Lung (tissue), 11 donors: ENCODE measurements at regions not wholly inside any gene's neighbourhood (a gene's known extent, or its start where the extent isn't known, plus 50 kb on each side); places are given as distances from the start of the nearest gene placed in this dataset.
A peak's percentile ranks its signal among the peaks of the same experiment; 100 is the strongest.

ENCODE experiments used
- ATAC-seq: fragments of 200-7000 bp; cut with Tn5 transposase; one replicate; pipeline ENCODE4 v1.9.1; 2020; ENCODE audit warnings: moderate number of reproducible peaks; ENCODE audit not compliant: insufficient read depth, low FRiP score
- DNase-seq, 3 donors: peaks; one replicate each; pipeline ENCODE4 v3.0.0-alpha.2; 2013 to 2017
- H3K27ac ChIP-seq, 2 donors: one replicate each; pipeline ENCODE4 v1.5.1; 2013; ENCODE audit warnings: mild to moderate bottlenecking in 2 of 2, moderate library complexity in 2 of 2, control low read depth in 1 of 2, inconsistent platforms in 1 of 2, low read depth in 1 of 2, low read length in 1 of 2
- H3K27me3 ChIP-seq, 3 donors: one replicate each; pipeline ENCODE4 v1.5.1; 2013; ENCODE audit warnings: low read length in 2 of 3; ENCODE audit not compliant: control insufficient read depth in 3 of 3, insufficient read depth in 3 of 3
- H3K36me3 ChIP-seq, 4 donors: one replicate each; pipeline ENCODE4 v1.5.1; 2013; ENCODE audit warnings: low read length in 4 of 4, mild to moderate bottlenecking in 1 of 4, moderate library complexity in 1 of 4; ENCODE audit not compliant: control insufficient read depth in 4 of 4, insufficient read depth in 4 of 4
- H3K4me1 ChIP-seq, 5 donors: one replicate each; pipeline ENCODE4 v1.5.1; 2013; ENCODE audit warnings: low read length in 5 of 5, mild to moderate bottlenecking in 2 of 5, moderate library complexity in 1 of 5; ENCODE audit not compliant: control insufficient read depth in 5 of 5, insufficient read depth in 5 of 5
- H3K4me3 ChIP-seq: one replicate; pipeline ENCODE4 v1.5.1; 2013; ENCODE audit warnings: mild to moderate bottlenecking, control low read depth, moderate library complexity
- H3K9ac ChIP-seq, 2 donors: one replicate each; pipeline ENCODE4 v1.5.1; 2013; ENCODE audit warnings: low read length in 2 of 2, control low read depth in 1 of 2; ENCODE audit not compliant: insufficient read depth in 1 of 2
- H3K9me3 ChIP-seq, 4 donors: one replicate each; pipeline ENCODE4 v1.5.1; 2013; ENCODE audit warnings: low read length in 3 of 4, mild to moderate bottlenecking in 1 of 4, moderate library complexity in 1 of 4; ENCODE audit not compliant: control insufficient read depth in 4 of 4, insufficient read depth in 3 of 4
- WGBS, 2 donors: extraction: QIAGEN DNeasy Blood & Tissue Kit; methylation state at CpG; one replicate each; pipeline ENCODE4 v1.1.7; 2013; 5-methylcytosine and 5-hydroxymethylcytosine counted together
- TF ChIP-seq, protein P1 (sequence below): IDR thresholded peaks from 2 replicates; pipeline ENCODE4 v1.5.1; 2012; ENCODE audit warnings: mild to moderate bottlenecking; ENCODE audit errors: control extremely low read depth, extremely low read depth
- donor health status: control.
- donor health status: control.
- donor health status: Bipolar disorder and iron deficiency.
- donor health status: healthy.
- donor health status: DM: yes; HTN: yes; CAD: no.

DNA sequence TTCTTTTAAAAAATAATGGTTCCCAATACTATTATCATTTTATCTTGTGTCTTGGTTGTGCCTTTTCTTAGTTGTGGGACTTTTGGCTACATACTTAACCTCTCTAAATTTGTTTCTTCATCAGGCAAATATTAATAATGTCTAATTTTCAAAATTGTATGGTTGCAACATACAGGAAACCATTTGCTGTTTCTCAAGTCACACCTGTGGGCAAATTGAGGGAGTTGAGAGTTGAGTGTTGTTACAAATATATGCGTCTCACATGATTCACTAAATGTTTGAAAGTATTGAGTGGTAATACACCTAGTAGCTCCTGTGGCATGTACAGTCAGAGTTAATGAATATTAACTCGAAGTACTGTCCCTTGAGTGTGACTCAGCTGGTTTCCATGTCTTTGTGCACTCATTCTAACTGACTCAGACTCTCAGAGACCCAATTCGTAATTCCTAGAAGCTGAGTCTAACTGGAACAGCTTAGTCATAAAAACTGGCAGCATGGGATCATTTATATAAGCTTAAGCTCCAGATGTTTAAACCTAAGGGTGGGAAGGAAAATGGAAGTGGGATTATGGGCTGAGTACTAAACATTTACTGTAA is 802.4 kb downstream of the TRIML1 start:
- DNase-seq (no peak), ATAC-seq (peak; percentile 77)
- H3K36me3 ChIP-seq: no peaks in the 10 kb centered on the region
- H3K27me3 ChIP-seq: no peaks in the 10 kb centered on the region
- H3K9ac ChIP-seq: no peak overlapping the region
- H3K4me1 ChIP-seq: no peaks in the 10 kb centered on the region
- no peak overlapping the region for H3K27ac ChIP-seq
- 55 to 75% methylated on average over 3 of the region's 3 CpGs for WGBS, 2 donors
- no peaks in the 10 kb centered on the region for H3K9me3 ChIP-seq
- H3K4me3 ChIP-seq: no peak overlapping the region
- TF ChIP-seq, protein P1, sequence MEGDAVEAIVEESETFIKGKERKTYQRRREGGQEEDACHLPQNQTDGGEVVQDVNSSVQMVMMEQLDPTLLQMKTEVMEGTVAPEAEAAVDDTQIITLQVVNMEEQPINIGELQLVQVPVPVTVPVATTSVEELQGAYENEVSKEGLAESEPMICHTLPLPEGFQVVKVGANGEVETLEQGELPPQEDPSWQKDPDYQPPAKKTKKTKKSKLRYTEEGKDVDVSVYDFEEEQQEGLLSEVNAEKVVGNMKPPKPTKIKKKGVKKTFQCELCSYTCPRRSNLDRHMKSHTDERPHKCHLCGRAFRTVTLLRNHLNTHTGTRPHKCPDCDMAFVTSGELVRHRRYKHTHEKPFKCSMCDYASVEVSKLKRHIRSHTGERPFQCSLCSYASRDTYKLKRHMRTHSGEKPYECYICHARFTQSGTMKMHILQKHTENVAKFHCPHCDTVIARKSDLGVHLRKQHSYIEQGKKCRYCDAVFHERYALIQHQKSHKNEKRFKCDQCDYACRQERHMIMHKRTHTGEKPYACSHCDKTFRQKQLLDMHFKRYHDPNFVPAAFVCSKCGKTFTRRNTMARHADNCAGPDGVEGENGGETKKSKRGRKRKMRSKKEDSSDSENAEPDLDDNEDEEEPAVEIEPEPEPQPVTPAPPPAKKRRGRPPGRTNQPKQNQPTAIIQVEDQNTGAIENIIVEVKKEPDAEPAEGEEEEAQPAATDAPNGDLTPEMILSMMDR: no peak

GRCh38 chr4:188942606-188943005 is 803.4 kb downstream of the TRIML1 start:
- H3K27ac ChIP-seq: no peak overlapping the region
- no peaks in the 10 kb centered on the region for H3K4me1 ChIP-seq
- no peak overlapping the region for H3K4me3 ChIP-seq
- DNase-seq: no peak
- TF ChIP-seq, protein P1: no peak
- H3K9ac ChIP-seq: no peak overlapping the region
- no peak for ATAC-seq
- 89 to 90% methylated on average over 3 of the region's 3 CpGs for WGBS, 2 donors
- H3K27me3 ChIP-seq: no peaks in the 10 kb centered on the region
- H3K9me3 ChIP-seq: no peaks in the 10 kb centered on the region
- H3K36me3 ChIP-seq: no peaks in the 10 kb centered on the region

- Histone ChIP-seq H3K9me3 (no peaks in the 10 kb centered on the region), H3K4me1 (peaks cover 0 to 2% (median 0%) of the 10 kb centered on the region in 5 donors), H3K36me3 (no peaks in the 10 kb centered on the region), H3K9ac (no peak overlapping the region), H3K27ac (no peak overlapping the region), H3K27me3 (no peaks in the 10 kb centered on the region), H3K4me3 (no peak overlapping the region)
- DNase-seq (no peak), ATAC-seq (no peak)
- WGBS, 2 donors: 42 to 55% methylated on average over 4 of the region's 4 CpGs
- TF ChIP-seq, protein P1: no peak
Measured at GRCh38 chr4:188949596-188949995, 810.4 kb downstream of the TRIML1 start.

- TF ChIP-seq, protein P1: no peak
- Histone ChIP-seq H3K4me3 (no peak overlapping the region), H3K36me3 (no peaks in the 10 kb centered on the region), H3K9me3 (no peaks in the 10 kb centered on the region), H3K27me3 (no peaks in the 10 kb centered on the region), H3K27ac (no peak overlapping the region), H3K4me1 (no peaks in the 10 kb centered on the region), H3K9ac (no peak overlapping the region)
- DNase-seq: no peak
- ATAC-seq: no peak
- WGBS, 2 donors: 47 to 49% methylated on average over 2 of the region's 2 CpGs
Measured at GRCh38 chr4:188955066-188955465, 815.8 kb downstream of the TRIML1 start.
